ENCODE measurements at regions not wholly inside any gene's neighbourhood (a gene's known extent, or its start where the extent isn't known, plus 50 kb on each side); places are given as distances from the start of the nearest gene placed in this dataset.
A peak's percentile ranks its signal among the peaks of the same experiment; 100 is the strongest.

DNA sequence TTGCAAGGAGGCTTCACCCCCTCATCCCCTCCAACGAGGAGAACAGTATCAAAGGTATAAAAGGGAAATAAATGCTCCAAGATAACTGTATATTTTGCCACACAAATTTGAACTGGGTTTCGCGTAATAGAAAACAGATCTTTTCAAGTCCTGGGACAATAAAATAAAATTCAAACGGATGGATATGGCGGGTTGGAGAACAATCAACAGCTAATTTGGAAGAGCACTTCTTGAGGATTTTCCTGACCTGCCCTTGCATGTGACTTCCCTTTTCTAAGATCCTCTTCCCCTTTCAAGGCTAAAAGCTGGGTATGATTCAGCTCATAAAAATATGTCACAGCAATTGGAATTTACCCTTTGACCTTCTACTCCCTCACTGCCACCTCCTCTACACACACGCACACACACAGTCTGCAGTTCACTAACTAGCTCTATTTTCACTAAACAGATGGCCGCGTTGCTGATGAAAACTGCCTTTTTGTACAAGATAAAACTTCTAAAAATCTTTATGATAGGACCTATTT lies 386.9 kb downstream of the FIGN start:
- H3K4me2 ChIP-seq (ENCODE audit: low read length): no peak overlapping the region
- H3F3A ChIP-seq (ENCODE audit: insufficient read depth, low read length): no peaks in the 10 kb centered on the region
- no peaks in the 10 kb centered on the region for H3K4me1 ChIP-seq (ENCODE audit: insufficient read depth, low read length, severe bottlenecking)
- H3K27ac ChIP-seq (ENCODE audit: low read depth, low read length, poor library complexity, severe bottlenecking): no peak overlapping the region
- H3K9me2 ChIP-seq (ENCODE audit: low read depth, low read length): no peaks in the 10 kb centered on the region
- H3K9me3 ChIP-seq (ENCODE audit: low read length): no peaks in the 10 kb centered on the region
- H4K20me1 ChIP-seq (ENCODE audit: insufficient read depth, low read length): no peaks in the 10 kb centered on the region
- H3K27me3 ChIP-seq (ENCODE audit: insufficient read depth, low read length): no peaks in the 10 kb centered on the region
- H3K79me2 ChIP-seq (ENCODE audit: insufficient read depth, low read length): no peaks in the 10 kb centered on the region
- no peaks in the 10 kb centered on the region for H3K36me3 ChIP-seq (ENCODE audit: insufficient read depth, low read length)
- TF ChIP-seq CTCF (IDR thresholded peaks at IDR 0.05; ENCODE audit: low read length): no peak
- no peak for TF ChIP-seq EZH2 (IDR thresholded peaks at IDR 0.05; ENCODE audit: borderline replicate concordance, low read length)
- no peak overlapping the region for H2AFZ ChIP-seq (ENCODE audit: low read length)
- no peak overlapping the region for H3K4me3 ChIP-seq (ENCODE audit: low read depth, low read length, poor library complexity, severe bottlenecking)
- no peak overlapping the region for H3K9ac ChIP-seq (ENCODE audit: low read length)

- Histone ChIP-seq H3K4me3 (ENCODE audit: low read depth, low read length, poor library complexity, severe bottlenecking) (no peak overlapping the region), H3K9ac (ENCODE audit: low read length) (no peak overlapping the region), H3K79me2 (ENCODE audit: insufficient read depth, low read length) (no peaks in the 10 kb centered on the region), H4K20me1 (ENCODE audit: insufficient read depth, low read length) (no peaks in the 10 kb centered on the region), H3K4me2 (ENCODE audit: low read length) (no peak overlapping the region), H3F3A (ENCODE audit: insufficient read depth, low read length) (no peaks in the 10 kb centered on the region), H3K9me3 (ENCODE audit: low read length) (no peaks in the 10 kb centered on the region), H3K27me3 (ENCODE audit: insufficient read depth, low read length) (no peaks in the 10 kb centered on the region), H3K4me1 (ENCODE audit: insufficient read depth, low read length, severe bottlenecking) (no peaks in the 10 kb centered on the region), H3K27ac (ENCODE audit: low read depth, low read length, poor library complexity, severe bottlenecking) (no peak overlapping the region), H2AFZ (ENCODE audit: low read length) (no peak overlapping the region), H3K36me3 (ENCODE audit: insufficient read depth, low read length) (no peaks in the 10 kb centered on the region), H3K9me2 (ENCODE audit: low read depth, low read length) (no peaks in the 10 kb centered on the region)
- TF ChIP-seq EZH2 (IDR thresholded peaks at IDR 0.05; ENCODE audit: borderline replicate concordance, low read length) (no peak), CTCF (IDR thresholded peaks at IDR 0.05; ENCODE audit: low read length) (no peak)
Observed at GRCh38 chr2:163347982-163348856, 387.6 kb downstream of the FIGN start.

DNA sequence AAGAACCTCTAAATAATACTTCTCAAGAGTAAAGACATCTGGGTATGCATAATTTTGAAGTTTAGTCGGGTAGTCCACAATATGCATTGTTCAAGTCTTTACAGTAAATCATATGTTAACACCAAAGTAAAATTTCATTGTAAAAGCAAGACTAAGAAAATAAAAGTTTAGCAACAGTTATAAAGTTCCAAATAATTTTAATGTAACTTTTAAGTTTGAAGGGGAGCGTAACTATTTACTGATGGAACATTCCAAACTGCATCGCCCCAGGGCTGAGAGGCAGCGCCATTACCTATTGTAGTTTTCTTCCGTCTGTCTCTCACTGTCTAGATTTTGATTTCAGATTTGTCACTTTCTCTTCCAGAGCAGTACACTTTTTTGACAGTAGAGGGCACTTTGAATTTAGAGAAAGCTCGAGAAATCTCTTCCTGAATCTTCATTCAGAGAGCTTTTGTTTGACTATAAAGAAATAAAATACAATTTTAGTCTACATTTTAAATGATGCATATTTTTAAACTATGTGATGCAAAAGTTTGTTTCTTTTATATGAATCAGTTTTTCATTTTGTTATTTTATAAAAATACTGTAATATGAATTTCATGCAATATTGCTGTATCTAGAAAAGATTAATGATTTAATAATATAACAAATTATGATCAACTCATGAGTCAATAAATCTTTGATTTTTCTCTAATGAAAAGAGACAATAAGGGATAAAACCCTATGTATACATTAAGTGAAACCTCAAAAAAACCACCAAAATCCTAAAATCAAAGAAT lies 389.8 kb downstream of the FIGN start:
- no peak overlapping the region for H3K27ac ChIP-seq (ENCODE audit: low read depth, low read length, poor library complexity, severe bottlenecking)
- H3K4me1 ChIP-seq (ENCODE audit: insufficient read depth, low read length, severe bottlenecking): no peaks in the 10 kb centered on the region
- H3K9ac ChIP-seq (ENCODE audit: low read length): no peak overlapping the region
- H3K9me2 ChIP-seq (ENCODE audit: low read depth, low read length): no peaks in the 10 kb centered on the region
- H3K4me3 ChIP-seq (ENCODE audit: low read depth, low read length, poor library complexity, severe bottlenecking): no peak overlapping the region
- H3K27me3 ChIP-seq (ENCODE audit: insufficient read depth, low read length): no peaks in the 10 kb centered on the region
- H3K36me3 ChIP-seq (ENCODE audit: insufficient read depth, low read length): no peaks in the 10 kb centered on the region
- TF ChIP-seq EZH2 (IDR thresholded peaks at IDR 0.05; ENCODE audit: borderline replicate concordance, low read length): no peak
- peak; percentile 72 for TF ChIP-seq CTCF (IDR thresholded peaks at IDR 0.05; ENCODE audit: low read length)
- H3K79me2 ChIP-seq (ENCODE audit: insufficient read depth, low read length): no peaks in the 10 kb centered on the region
- no peaks in the 10 kb centered on the region for H3F3A ChIP-seq (ENCODE audit: insufficient read depth, low read length)
- no peaks in the 10 kb centered on the region for H3K9me3 ChIP-seq (ENCODE audit: low read length)
- H4K20me1 ChIP-seq (ENCODE audit: insufficient read depth, low read length): no peaks in the 10 kb centered on the region
- H2AFZ ChIP-seq (ENCODE audit: low read length): peak overlapping the region; percentile 46; the same call in 1 of the 2 replicates
- H3K4me2 ChIP-seq (ENCODE audit: low read length): no peak overlapping the region

All from OCI-LY1 (cell line).